Panc1 (cell line): ENCODE measurements at regions not wholly inside any gene's neighbourhood (a gene's known extent, or its start where the extent isn't known, plus 50 kb on each side); places are given as distances from the start of the nearest gene placed in this dataset.

Experiments used
- POLR2AphosphoS5 ChIP-seq: IDR thresholded peaks from 2 replicates; pipeline ENCODE4 v1.6.1; 2012; ENCODE audit warnings: mild to moderate bottlenecking, low read depth, low read length, moderate library complexity
- TCF7L2 ChIP-seq: IDR thresholded peaks from 2 replicates; pipeline ENCODE4 v1.6.1; 2011; ENCODE audit warnings: mild to moderate bottlenecking, low read depth, low read length, inconsistent platforms
- TF ChIP-seq, protein P1 (sequence below): fragments of 450-650 bp; IDR thresholded peaks from 2 replicates; pipeline ENCODE4 v1.5.1; 2017; ENCODE audit warnings: mild to moderate bottlenecking
- TF ChIP-seq, protein P2 (sequence below), 2 experiments: IDR thresholded peaks; 2 replicates each; pipeline ENCODE4 v1.6.1; 2011 to 2012; ENCODE audit warnings: low read depth in 2 of 2, control low read depth in 1 of 2, low read length in 1 of 2, mild to moderate bottlenecking in 1 of 2, moderate library complexity in 1 of 2; ENCODE audit not compliant: insufficient read depth in 1 of 2

DNA sequence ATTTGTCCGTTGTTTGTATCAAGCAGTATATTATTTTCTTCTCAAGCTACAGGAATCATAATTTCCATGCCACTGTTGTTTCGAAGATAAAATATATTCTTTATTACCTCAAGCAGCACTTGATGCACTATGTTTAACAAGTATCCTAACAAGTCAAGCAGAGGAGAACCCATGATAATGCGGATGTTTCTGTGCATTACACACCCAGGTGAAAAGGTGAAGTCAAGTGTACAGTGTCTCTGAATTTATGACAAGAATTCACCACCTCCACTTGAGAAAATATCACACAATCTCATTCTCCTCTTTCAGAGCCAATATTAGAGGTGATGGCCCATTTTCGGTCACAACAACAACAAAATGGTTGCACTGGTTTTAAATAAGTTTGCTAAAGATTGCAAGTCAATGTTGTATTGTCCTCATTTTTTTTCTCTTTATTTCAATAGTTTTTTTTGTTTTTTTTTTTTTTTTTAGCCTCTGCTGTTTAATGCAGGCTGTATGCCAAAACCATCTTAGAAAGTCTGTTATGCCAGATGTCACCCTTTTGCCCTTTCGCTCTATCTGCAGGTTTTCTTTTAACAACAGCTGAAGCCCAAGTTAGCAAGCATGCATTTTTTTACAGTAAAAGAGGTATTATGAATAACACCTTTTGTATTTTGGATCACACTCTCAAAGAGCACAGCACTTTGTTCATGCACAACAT is 568.7 kb upstream of the LRRN3 start:
- TF ChIP-seq, protein P1, sequence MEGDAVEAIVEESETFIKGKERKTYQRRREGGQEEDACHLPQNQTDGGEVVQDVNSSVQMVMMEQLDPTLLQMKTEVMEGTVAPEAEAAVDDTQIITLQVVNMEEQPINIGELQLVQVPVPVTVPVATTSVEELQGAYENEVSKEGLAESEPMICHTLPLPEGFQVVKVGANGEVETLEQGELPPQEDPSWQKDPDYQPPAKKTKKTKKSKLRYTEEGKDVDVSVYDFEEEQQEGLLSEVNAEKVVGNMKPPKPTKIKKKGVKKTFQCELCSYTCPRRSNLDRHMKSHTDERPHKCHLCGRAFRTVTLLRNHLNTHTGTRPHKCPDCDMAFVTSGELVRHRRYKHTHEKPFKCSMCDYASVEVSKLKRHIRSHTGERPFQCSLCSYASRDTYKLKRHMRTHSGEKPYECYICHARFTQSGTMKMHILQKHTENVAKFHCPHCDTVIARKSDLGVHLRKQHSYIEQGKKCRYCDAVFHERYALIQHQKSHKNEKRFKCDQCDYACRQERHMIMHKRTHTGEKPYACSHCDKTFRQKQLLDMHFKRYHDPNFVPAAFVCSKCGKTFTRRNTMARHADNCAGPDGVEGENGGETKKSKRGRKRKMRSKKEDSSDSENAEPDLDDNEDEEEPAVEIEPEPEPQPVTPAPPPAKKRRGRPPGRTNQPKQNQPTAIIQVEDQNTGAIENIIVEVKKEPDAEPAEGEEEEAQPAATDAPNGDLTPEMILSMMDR: no peak
- TF ChIP-seq POLR2AphosphoS5 (no peak), TCF7L2 (no peak)
- TF ChIP-seq, protein P2, sequence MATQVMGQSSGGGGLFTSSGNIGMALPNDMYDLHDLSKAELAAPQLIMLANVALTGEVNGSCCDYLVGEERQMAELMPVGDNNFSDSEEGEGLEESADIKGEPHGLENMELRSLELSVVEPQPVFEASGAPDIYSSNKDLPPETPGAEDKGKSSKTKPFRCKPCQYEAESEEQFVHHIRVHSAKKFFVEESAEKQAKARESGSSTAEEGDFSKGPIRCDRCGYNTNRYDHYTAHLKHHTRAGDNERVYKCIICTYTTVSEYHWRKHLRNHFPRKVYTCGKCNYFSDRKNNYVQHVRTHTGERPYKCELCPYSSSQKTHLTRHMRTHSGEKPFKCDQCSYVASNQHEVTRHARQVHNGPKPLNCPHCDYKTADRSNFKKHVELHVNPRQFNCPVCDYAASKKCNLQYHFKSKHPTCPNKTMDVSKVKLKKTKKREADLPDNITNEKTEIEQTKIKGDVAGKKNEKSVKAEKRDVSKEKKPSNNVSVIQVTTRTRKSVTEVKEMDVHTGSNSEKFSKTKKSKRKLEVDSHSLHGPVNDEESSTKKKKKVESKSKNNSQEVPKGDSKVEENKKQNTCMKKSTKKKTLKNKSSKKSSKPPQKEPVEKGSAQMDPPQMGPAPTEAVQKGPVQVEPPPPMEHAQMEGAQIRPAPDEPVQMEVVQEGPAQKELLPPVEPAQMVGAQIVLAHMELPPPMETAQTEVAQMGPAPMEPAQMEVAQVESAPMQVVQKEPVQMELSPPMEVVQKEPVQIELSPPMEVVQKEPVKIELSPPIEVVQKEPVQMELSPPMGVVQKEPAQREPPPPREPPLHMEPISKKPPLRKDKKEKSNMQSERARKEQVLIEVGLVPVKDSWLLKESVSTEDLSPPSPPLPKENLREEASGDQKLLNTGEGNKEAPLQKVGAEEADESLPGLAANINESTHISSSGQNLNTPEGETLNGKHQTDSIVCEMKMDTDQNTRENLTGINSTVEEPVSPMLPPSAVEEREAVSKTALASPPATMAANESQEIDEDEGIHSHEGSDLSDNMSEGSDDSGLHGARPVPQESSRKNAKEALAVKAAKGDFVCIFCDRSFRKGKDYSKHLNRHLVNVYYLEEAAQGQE (IDR thresholded peaks at IDR 0.05; ENCODE audit: insufficient read depth in 1 of 2, low read depth in 2 of 2, low read length in 1 of 2): no peak
